ENCODE measurements at regions not wholly inside any gene's neighbourhood (a gene's known extent, or its start where the extent isn't known, plus 50 kb on each side); places are given as distances from the start of the nearest gene placed in this dataset.

DNA sequence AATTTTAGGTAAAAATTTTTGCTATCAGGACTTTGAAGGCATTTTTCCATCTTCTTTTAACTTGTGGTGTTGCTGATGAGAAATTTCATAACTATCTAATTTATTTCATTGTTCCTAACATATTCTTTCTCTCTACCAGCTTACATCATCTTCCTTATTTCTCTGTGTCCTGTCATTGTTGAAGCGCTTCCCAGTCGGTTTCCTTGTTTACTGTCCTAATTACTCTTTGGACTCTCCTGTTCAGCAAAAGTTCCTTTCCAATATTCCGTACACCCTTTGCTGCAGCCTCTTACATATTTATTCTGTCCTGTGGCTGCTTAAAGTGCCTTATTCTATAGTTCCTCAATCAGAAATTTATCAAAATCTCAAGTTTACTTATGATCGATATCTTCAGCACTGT, 609.0 kb upstream of the FZD8 start:
- H2BK12ac ChIP-seq (ENCODE audit: low read length) = no peak overlapping the region
- WGBS, 2 donors (ENCODE audit: extremely low coverage in 2 of 2, insufficient read length in 2 of 2, insufficient replicate concordance in 1 of 2) = no CpG with 5 or more reads among the region's 4 CpGs
- H2BK120ac ChIP-seq (ENCODE audit: low read depth, low read length) = no peak overlapping the region
- H3K4ac ChIP-seq (ENCODE audit: low read length) = no peak overlapping the region
- no peak overlapping the region for H4K91ac ChIP-seq (ENCODE audit: low read depth, low read length, poor library complexity)
- no peak overlapping the region for H2BK5ac ChIP-seq (ENCODE audit: low read length)
- no peak overlapping the region for H3K18ac ChIP-seq (ENCODE audit: low read length)
- DNase-seq (ENCODE audit: low spot score) = no peak
- no peaks in the 10 kb centered on the region for H3K27me3 ChIP-seq (ENCODE audit: control insufficient read depth in 3 of 3, insufficient read depth in 3 of 3, low read depth in 1 of 3, low read length in 3 of 3)
- no peak overlapping the region for H4K8ac ChIP-seq (ENCODE audit: low read depth, low read length)
- no peak overlapping the region for H3K4me2 ChIP-seq (ENCODE audit: insufficient read depth, low read length, poor library complexity, severe bottlenecking)
- H3K36me3 ChIP-seq (replicated peaks in 1 of 2; ENCODE audit: control insufficient read depth in 2 of 2, insufficient read depth in 2 of 2, low read length in 2 of 2) = no peaks in the 10 kb centered on the region
- H3K23ac ChIP-seq (ENCODE audit: low read depth, low read length, poor library complexity) = no peak overlapping the region
- H3K9me3 ChIP-seq (replicated peaks in 1 of 2; ENCODE audit: control insufficient read depth in 2 of 2, insufficient read depth in 1 of 2, low read depth in 1 of 2, low read length in 2 of 2) = no peaks in the 10 kb centered on the region
- no peak overlapping the region for H2AFZ ChIP-seq (ENCODE audit: low read length)
- H3K79me1 ChIP-seq (ENCODE audit: low read depth, low read length) = no peaks in the 10 kb centered on the region
- H3K27ac ChIP-seq (replicated peaks; ENCODE audit: low read length) = no peak overlapping the region
- H2AK5ac ChIP-seq (ENCODE audit: low read depth, low read length) = no peak overlapping the region
- H3K4me3 ChIP-seq (ENCODE audit: low read length in 2 of 2) = no peak overlapping the region
- H2BK15ac ChIP-seq (ENCODE audit: low read length) = no peak overlapping the region
- H3K9ac ChIP-seq (ENCODE audit: low read depth, low read length, poor library complexity) = no peak overlapping the region
- no peaks in the 10 kb centered on the region for H3K4me1 ChIP-seq (ENCODE audit: control insufficient read depth in 2 of 2, insufficient read depth in 1 of 2, low read depth in 1 of 2, low read length in 2 of 2)
- H3K14ac ChIP-seq (ENCODE audit: low read length) = no peak overlapping the region

DNA sequence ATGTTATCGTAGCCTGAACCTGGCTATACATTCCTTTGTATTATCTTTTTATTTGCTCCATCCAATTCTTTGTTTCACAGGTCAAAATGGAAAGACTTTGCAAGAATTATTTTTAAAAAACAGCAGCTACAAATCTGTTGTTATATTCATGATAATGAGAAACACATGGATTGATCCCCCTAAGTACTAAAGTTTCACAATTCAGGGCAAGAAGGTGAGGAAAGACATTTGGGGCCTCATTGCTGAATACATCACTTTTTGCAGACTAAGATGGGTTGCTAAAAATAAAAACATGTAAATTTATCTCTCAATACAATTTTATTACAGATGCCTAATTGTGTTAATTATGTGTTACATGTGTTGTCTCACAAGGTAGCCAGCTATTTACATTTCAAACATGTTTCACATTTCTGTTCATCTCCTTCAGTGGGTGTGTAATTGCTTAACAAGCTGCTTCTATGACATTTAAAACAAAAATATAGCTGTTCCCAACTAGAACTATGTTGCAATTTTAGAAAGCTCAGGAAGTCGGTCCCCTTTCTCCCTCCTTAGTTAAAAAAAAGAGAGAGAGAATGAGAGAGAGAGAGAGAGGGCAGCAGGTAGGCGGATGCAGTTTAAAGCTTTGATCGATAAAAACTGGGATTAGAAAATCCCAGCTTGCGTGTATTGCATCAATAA, 606.3 kb upstream of the FZD8 start:
- Histone ChIP-seq H3K27ac (replicated peaks; ENCODE audit: low read length) (no peak overlapping the region), H2AK5ac (ENCODE audit: low read depth, low read length) (no peak overlapping the region), H3K36me3 (replicated peaks in 1 of 2; ENCODE audit: control insufficient read depth in 2 of 2, insufficient read depth in 2 of 2, low read length in 2 of 2) (no peaks in the 10 kb centered on the region), H2BK15ac (ENCODE audit: low read length) (no peak overlapping the region), H3K18ac (ENCODE audit: low read length) (no peak overlapping the region), H3K23ac (ENCODE audit: low read depth, low read length, poor library complexity) (no peak overlapping the region), H2BK5ac (ENCODE audit: low read length) (no peak overlapping the region), H2AFZ (ENCODE audit: low read length) (no peak overlapping the region), H3K9ac (ENCODE audit: low read depth, low read length, poor library complexity) (no peak overlapping the region), H3K14ac (ENCODE audit: low read length) (no peak overlapping the region), H3K4ac (ENCODE audit: low read length) (no peak overlapping the region), H4K91ac (ENCODE audit: low read depth, low read length, poor library complexity) (no peak overlapping the region), H3K27me3 (ENCODE audit: control insufficient read depth in 3 of 3, insufficient read depth in 3 of 3, low read depth in 1 of 3, low read length in 3 of 3) (no peaks in the 10 kb centered on the region), H4K8ac (ENCODE audit: low read depth, low read length) (no peak overlapping the region), H2BK120ac (ENCODE audit: low read depth, low read length) (no peak overlapping the region), H3K4me2 (ENCODE audit: insufficient read depth, low read length, poor library complexity, severe bottlenecking) (no peak overlapping the region), H2BK12ac (ENCODE audit: low read length) (no peak overlapping the region), H3K4me3 (ENCODE audit: low read length in 2 of 2) (no peak overlapping the region), H3K79me1 (ENCODE audit: low read depth, low read length) (no peaks in the 10 kb centered on the region), H3K4me1 (ENCODE audit: control insufficient read depth in 2 of 2, insufficient read depth in 1 of 2, low read depth in 1 of 2, low read length in 2 of 2) (no peaks in the 10 kb centered on the region), H3K9me3 (replicated peaks in 1 of 2; ENCODE audit: control insufficient read depth in 2 of 2, insufficient read depth in 1 of 2, low read depth in 1 of 2, low read length in 2 of 2) (no peaks in the 10 kb centered on the region)
- DNase-seq (ENCODE audit: low spot score) = no peak
- WGBS, 2 donors (ENCODE audit: extremely low coverage in 2 of 2, insufficient read length in 2 of 2, insufficient replicate concordance in 1 of 2) = no CpG with 5 or more reads among the region's 5 CpGs

DNA sequence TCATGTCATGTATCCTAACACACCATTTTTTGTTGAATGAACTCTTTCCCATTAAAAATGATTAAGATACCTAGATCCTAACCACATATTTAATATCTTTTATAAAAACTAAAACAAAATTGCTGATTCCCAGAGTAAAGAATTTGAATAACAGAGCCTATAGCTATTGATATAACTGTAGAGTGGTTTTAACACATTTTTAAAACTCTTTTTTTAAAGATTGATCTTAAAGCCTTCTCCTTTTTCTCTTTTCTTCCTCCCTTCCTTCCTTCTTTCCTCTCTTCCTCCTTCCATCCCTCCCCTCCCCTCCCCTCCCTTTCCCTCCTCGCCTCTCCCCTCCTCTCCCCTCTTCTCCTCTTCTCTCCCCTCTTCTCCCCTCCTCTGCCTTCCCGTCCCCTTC, 605.4 kb upstream of the FZD8 start:
- Histone ChIP-seq H3K4me2 (ENCODE audit: insufficient read depth, low read length, poor library complexity, severe bottlenecking) (no peak overlapping the region), H3K79me1 (ENCODE audit: low read depth, low read length) (no peaks in the 10 kb centered on the region), H3K23ac (ENCODE audit: low read depth, low read length, poor library complexity) (no peak overlapping the region), H3K36me3 (replicated peaks in 1 of 2; ENCODE audit: control insufficient read depth in 2 of 2, insufficient read depth in 2 of 2, low read length in 2 of 2) (no peaks in the 10 kb centered on the region), H3K4me1 (ENCODE audit: control insufficient read depth in 2 of 2, insufficient read depth in 1 of 2, low read depth in 1 of 2, low read length in 2 of 2) (no peaks in the 10 kb centered on the region), H2BK5ac (ENCODE audit: low read length) (no peak overlapping the region), H3K27me3 (ENCODE audit: control insufficient read depth in 3 of 3, insufficient read depth in 3 of 3, low read depth in 1 of 3, low read length in 3 of 3) (no peaks in the 10 kb centered on the region), H2BK12ac (ENCODE audit: low read length) (no peak overlapping the region), H4K91ac (ENCODE audit: low read depth, low read length, poor library complexity) (no peak overlapping the region), H3K9ac (ENCODE audit: low read depth, low read length, poor library complexity) (no peak overlapping the region), H3K4ac (ENCODE audit: low read length) (no peak overlapping the region), H3K9me3 (replicated peaks in 1 of 2; ENCODE audit: control insufficient read depth in 2 of 2, insufficient read depth in 1 of 2, low read depth in 1 of 2, low read length in 2 of 2) (no peaks in the 10 kb centered on the region), H3K27ac (replicated peaks; ENCODE audit: low read length) (no peak overlapping the region), H2AFZ (ENCODE audit: low read length) (no peak overlapping the region), H3K18ac (ENCODE audit: low read length) (no peak overlapping the region), H2BK120ac (ENCODE audit: low read depth, low read length) (no peak overlapping the region), H2BK15ac (ENCODE audit: low read length) (no peak overlapping the region), H4K8ac (ENCODE audit: low read depth, low read length) (no peak overlapping the region), H3K4me3 (ENCODE audit: low read length in 2 of 2) (no peak overlapping the region), H2AK5ac (ENCODE audit: low read depth, low read length) (no peak overlapping the region), H3K14ac (ENCODE audit: low read length) (no peak overlapping the region)
- WGBS, 2 donors (ENCODE audit: extremely low coverage in 2 of 2, insufficient read length in 2 of 2, insufficient replicate concordance in 1 of 2) = no CpG with 5 or more reads among the region's 2 CpGs
- no peak for DNase-seq (ENCODE audit: low spot score)

DNA sequence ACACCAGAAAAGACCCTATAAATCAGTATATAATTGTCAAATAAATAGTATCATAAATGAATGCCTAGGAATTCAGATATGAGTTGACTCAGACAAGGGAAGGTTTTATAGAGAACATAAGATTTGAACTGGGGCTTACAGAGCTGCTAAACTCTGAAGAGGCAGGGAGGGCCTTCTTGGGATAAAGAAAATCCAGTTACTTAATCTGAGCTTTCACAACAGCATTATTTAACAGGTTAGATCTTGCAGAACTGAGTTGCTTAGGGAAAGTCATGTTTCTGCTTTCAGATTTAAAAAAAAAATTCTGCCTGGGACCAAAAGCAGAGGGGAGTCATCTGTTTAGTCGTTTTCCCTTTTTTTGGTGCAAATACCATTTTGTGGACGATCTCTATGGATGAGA, 594.8 kb upstream of the FZD8 start:
- no peak overlapping the region for H2BK5ac ChIP-seq (ENCODE audit: low read length)
- no CpG with 5 or more reads among the region's 2 CpGs for WGBS, 2 donors (ENCODE audit: extremely low coverage in 2 of 2, insufficient read length in 2 of 2, insufficient replicate concordance in 1 of 2)
- H3K36me3 ChIP-seq (replicated peaks in 1 of 2; ENCODE audit: control insufficient read depth in 2 of 2, insufficient read depth in 2 of 2, low read length in 2 of 2) = no peaks in the 10 kb centered on the region
- no peak overlapping the region for H3K9ac ChIP-seq (ENCODE audit: low read depth, low read length, poor library complexity)
- H2BK15ac ChIP-seq (ENCODE audit: low read length) = no peak overlapping the region
- no peak overlapping the region for H3K27ac ChIP-seq (replicated peaks; ENCODE audit: low read length)
- no peak overlapping the region for H3K4ac ChIP-seq (ENCODE audit: low read length)
- H2AFZ ChIP-seq (ENCODE audit: low read length) = no peak overlapping the region
- no peak overlapping the region for H3K4me3 ChIP-seq (ENCODE audit: low read length in 2 of 2)
- H3K4me1 ChIP-seq (ENCODE audit: control insufficient read depth in 2 of 2, insufficient read depth in 1 of 2, low read depth in 1 of 2, low read length in 2 of 2) = no peaks in the 10 kb centered on the region
- no peak overlapping the region for H2BK120ac ChIP-seq (ENCODE audit: low read depth, low read length)
- no peaks in the 10 kb centered on the region for H3K79me1 ChIP-seq (ENCODE audit: low read depth, low read length)
- no peak overlapping the region for H3K23ac ChIP-seq (ENCODE audit: low read depth, low read length, poor library complexity)
- no peak overlapping the region for H3K4me2 ChIP-seq (ENCODE audit: insufficient read depth, low read length, poor library complexity, severe bottlenecking)
- H4K8ac ChIP-seq (ENCODE audit: low read depth, low read length) = no peak overlapping the region
- no peak overlapping the region for H4K91ac ChIP-seq (ENCODE audit: low read depth, low read length, poor library complexity)
- no peak overlapping the region for H3K14ac ChIP-seq (ENCODE audit: low read length)
- no peaks in the 10 kb centered on the region for H3K9me3 ChIP-seq (replicated peaks in 1 of 2; ENCODE audit: control insufficient read depth in 2 of 2, insufficient read depth in 1 of 2, low read depth in 1 of 2, low read length in 2 of 2)
- no peak overlapping the region for H3K18ac ChIP-seq (ENCODE audit: low read length)
- H2AK5ac ChIP-seq (ENCODE audit: low read depth, low read length) = no peak overlapping the region
- no peak overlapping the region for H2BK12ac ChIP-seq (ENCODE audit: low read length)
- no peaks in the 10 kb centered on the region for H3K27me3 ChIP-seq (ENCODE audit: control insufficient read depth in 3 of 3, insufficient read depth in 3 of 3, low read depth in 1 of 3, low read length in 3 of 3)
- no peak for DNase-seq (ENCODE audit: low spot score)

Measured in neuronal stem cell (in vitro differentiated cells).